ENCODE measurements at regions not wholly inside any gene's neighbourhood (a gene's known extent, or its start where the extent isn't known, plus 50 kb on each side); places are given as distances from the start of the nearest gene placed in this dataset.

GRCh38 chr2:2926009-2926857 lies 451.4 kb downstream of the EIPR1 start:
- Histone ChIP-seq H3K27me3 (ENCODE audit: control insufficient read depth, insufficient read depth, low read length) (no peaks in the 10 kb centered on the region), H3K4me1 (ENCODE audit: control insufficient read depth, insufficient read depth, low read length) (no peaks in the 10 kb centered on the region), H3K36me3 (ENCODE audit: control insufficient read depth, insufficient read depth, low read length) (no peaks in the 10 kb centered on the region), H3K27ac (ENCODE audit: low read length) (no peak overlapping the region), H3K9me3 (ENCODE audit: control insufficient read depth, insufficient read depth, low read length) (no peaks in the 10 kb centered on the region; the same call in 1 of the 2 replicates), H3K4me3 (ENCODE audit: low read length) (no peak overlapping the region)
- no CpG with 5 or more reads among the region's 3 CpGs for WGBS (ENCODE audit: insufficient coverage, insufficient read length)
- DNase-seq (ENCODE audit: low read depth, low spot score) = no peak

- no peaks in the 10 kb centered on the region for H3K36me3 ChIP-seq (ENCODE audit: control insufficient read depth, insufficient read depth, low read length)
- H3K27ac ChIP-seq (ENCODE audit: low read length) = no peak overlapping the region
- H3K9me3 ChIP-seq (ENCODE audit: control insufficient read depth, insufficient read depth, low read length) = no peaks in the 10 kb centered on the region
- H3K27me3 ChIP-seq (ENCODE audit: control insufficient read depth, insufficient read depth, low read length) = no peaks in the 10 kb centered on the region
- H3K4me3 ChIP-seq (ENCODE audit: low read length) = no peak overlapping the region
- WGBS (ENCODE audit: insufficient coverage, insufficient read length) = no CpG with 5 or more reads among the region's 6 CpGs
- no peaks in the 10 kb centered on the region for H3K4me1 ChIP-seq (ENCODE audit: control insufficient read depth, insufficient read depth, low read length)
- no peak for DNase-seq (ENCODE audit: low read depth, low spot score)
Observed at GRCh38 chr2:2922156-2922555, 455.5 kb downstream of the EIPR1 start.

- DNase-seq (ENCODE audit: low read depth, low spot score) = no peak
- no peaks in the 10 kb centered on the region for H3K36me3 ChIP-seq (ENCODE audit: control insufficient read depth, insufficient read depth, low read length)
- no peak overlapping the region for H3K27ac ChIP-seq (ENCODE audit: low read length)
- no peaks in the 10 kb centered on the region for H3K27me3 ChIP-seq (ENCODE audit: control insufficient read depth, insufficient read depth, low read length)
- H3K9me3 ChIP-seq (ENCODE audit: control insufficient read depth, insufficient read depth, low read length) = no peaks in the 10 kb centered on the region
- H3K4me3 ChIP-seq (ENCODE audit: low read length) = no peak overlapping the region
- H3K4me1 ChIP-seq (ENCODE audit: control insufficient read depth, insufficient read depth, low read length) = no peaks in the 10 kb centered on the region
- no CpG with 5 or more reads among the region's 16 CpGs for WGBS (ENCODE audit: insufficient coverage, insufficient read length)
Observed at GRCh38 chr2:2921011-2921720, 456.5 kb downstream of the EIPR1 start.

- Histone ChIP-seq H3K4me1 (ENCODE audit: control insufficient read depth, insufficient read depth, low read length) (no peaks in the 10 kb centered on the region), H3K36me3 (ENCODE audit: control insufficient read depth, insufficient read depth, low read length) (no peaks in the 10 kb centered on the region), H3K27me3 (ENCODE audit: control insufficient read depth, insufficient read depth, low read length) (no peaks in the 10 kb centered on the region), H3K9me3 (ENCODE audit: control insufficient read depth, insufficient read depth, low read length) (no peaks in the 10 kb centered on the region), H3K27ac (ENCODE audit: low read length) (no peak overlapping the region), H3K4me3 (ENCODE audit: low read length) (no peak overlapping the region)
- WGBS (ENCODE audit: insufficient coverage, insufficient read length) = no CpG with 5 or more reads among the region's 10 CpGs
- DNase-seq (ENCODE audit: low read depth, low spot score) = no peak
Observed at GRCh38 chr2:2919574-2920365, 457.8 kb downstream of the EIPR1 start.

GRCh38 chr2:2919026-2919425 lies 458.6 kb downstream of the EIPR1 start:
- Histone ChIP-seq H3K9me3 (ENCODE audit: control insufficient read depth, insufficient read depth, low read length) (no peaks in the 10 kb centered on the region), H3K27me3 (ENCODE audit: control insufficient read depth, insufficient read depth, low read length) (no peaks in the 10 kb centered on the region), H3K4me3 (ENCODE audit: low read length) (no peak overlapping the region), H3K4me1 (ENCODE audit: control insufficient read depth, insufficient read depth, low read length) (no peaks in the 10 kb centered on the region), H3K27ac (ENCODE audit: low read length) (no peak overlapping the region), H3K36me3 (ENCODE audit: control insufficient read depth, insufficient read depth, low read length) (no peaks in the 10 kb centered on the region)
- WGBS (ENCODE audit: insufficient coverage, insufficient read length) = no CpG with 5 or more reads among the region's 5 CpGs
- DNase-seq (ENCODE audit: low read depth, low spot score) = no peak

GRCh38 chr2:2916621-2917020 lies 461.0 kb downstream of the EIPR1 start:
- Histone ChIP-seq H3K4me3 (ENCODE audit: low read length) (no peak overlapping the region), H3K9me3 (ENCODE audit: control insufficient read depth, insufficient read depth, low read length) (no peaks in the 10 kb centered on the region), H3K27me3 (ENCODE audit: control insufficient read depth, insufficient read depth, low read length) (no peaks in the 10 kb centered on the region), H3K4me1 (ENCODE audit: control insufficient read depth, insufficient read depth, low read length) (no peaks in the 10 kb centered on the region), H3K27ac (ENCODE audit: low read length) (no peak overlapping the region), H3K36me3 (ENCODE audit: control insufficient read depth, insufficient read depth, low read length) (0 out of 2 replicates have a peak, but pooled peaks cover 2% of the 10 kb centered on the region)
- no peak for DNase-seq (ENCODE audit: low read depth, low spot score)
- WGBS (ENCODE audit: insufficient coverage, insufficient read length) = 100% methylated on average over 1 of the region's 5 CpGs

GRCh38 chr2:2914252-2914651 lies 463.4 kb downstream of the EIPR1 start:
- Histone ChIP-seq H3K27ac (ENCODE audit: low read length) (no peak overlapping the region), H3K4me3 (ENCODE audit: low read length) (no peak overlapping the region), H3K27me3 (ENCODE audit: control insufficient read depth, insufficient read depth, low read length) (no peaks in the 10 kb centered on the region), H3K9me3 (ENCODE audit: control insufficient read depth, insufficient read depth, low read length) (no peaks in the 10 kb centered on the region), H3K36me3 (ENCODE audit: control insufficient read depth, insufficient read depth, low read length) (0 out of 2 replicates have a peak, but pooled peaks cover 2% of the 10 kb centered on the region), H3K4me1 (ENCODE audit: control insufficient read depth, insufficient read depth, low read length) (no peaks in the 10 kb centered on the region)
- DNase-seq (ENCODE audit: low read depth, low spot score) = no peak
- WGBS (ENCODE audit: insufficient coverage, insufficient read length) = no CpG with 5 or more reads among the region's 8 CpGs

GRCh38 chr2:2913601-2914120 lies 464.0 kb downstream of the EIPR1 start:
- Histone ChIP-seq H3K4me3 (ENCODE audit: low read length) (no peak overlapping the region), H3K4me1 (ENCODE audit: control insufficient read depth, insufficient read depth, low read length) (no peaks in the 10 kb centered on the region), H3K27ac (ENCODE audit: low read length) (no peak overlapping the region), H3K9me3 (ENCODE audit: control insufficient read depth, insufficient read depth, low read length) (no peaks in the 10 kb centered on the region), H3K27me3 (ENCODE audit: control insufficient read depth, insufficient read depth, low read length) (no peaks in the 10 kb centered on the region), H3K36me3 (ENCODE audit: control insufficient read depth, insufficient read depth, low read length) (0 out of 2 replicates have a peak, but pooled peaks cover 2% of the 10 kb centered on the region)
- no peak for DNase-seq (ENCODE audit: low read depth, low spot score)
- WGBS (ENCODE audit: insufficient coverage, insufficient read length) = no CpG with 5 or more reads among the region's 13 CpGs

- WGBS (ENCODE audit: insufficient coverage, insufficient read length) = no CpG with 5 or more reads among the region's 10 CpGs
- Histone ChIP-seq H3K36me3 (ENCODE audit: control insufficient read depth, insufficient read depth, low read length) (0 out of 2 replicates have a peak, but pooled peaks cover 2% of the 10 kb centered on the region), H3K4me1 (ENCODE audit: control insufficient read depth, insufficient read depth, low read length) (no peaks in the 10 kb centered on the region), H3K9me3 (ENCODE audit: control insufficient read depth, insufficient read depth, low read length) (no peaks in the 10 kb centered on the region), H3K27me3 (ENCODE audit: control insufficient read depth, insufficient read depth, low read length) (no peaks in the 10 kb centered on the region), H3K4me3 (ENCODE audit: low read length) (no peak overlapping the region), H3K27ac (ENCODE audit: low read length) (no peak overlapping the region)
- no peak for DNase-seq (ENCODE audit: low read depth, low spot score)
Observed at GRCh38 chr2:2912731-2913130, 464.9 kb downstream of the EIPR1 start.

GRCh38 chr2:2912293-2912692 lies 465.3 kb downstream of the EIPR1 start:
- no peak for DNase-seq (ENCODE audit: low read depth, low spot score)
- Histone ChIP-seq H3K4me3 (ENCODE audit: low read length) (no peak overlapping the region), H3K27me3 (ENCODE audit: control insufficient read depth, insufficient read depth, low read length) (no peaks in the 10 kb centered on the region), H3K9me3 (ENCODE audit: control insufficient read depth, insufficient read depth, low read length) (no peaks in the 10 kb centered on the region), H3K4me1 (ENCODE audit: control insufficient read depth, insufficient read depth, low read length) (no peaks in the 10 kb centered on the region), H3K36me3 (ENCODE audit: control insufficient read depth, insufficient read depth, low read length) (0 out of 2 replicates have a peak, but pooled peaks cover 2% of the 10 kb centered on the region), H3K27ac (ENCODE audit: low read length) (no peak overlapping the region)
- WGBS (ENCODE audit: insufficient coverage, insufficient read length) = no CpG with 5 or more reads among the region's 3 CpGs

All from iPS DF 6.9 (cell line).